HG02623 (cell line): ENCODE measurements at regions not wholly inside any gene's neighbourhood (a gene's known extent, or its start where the extent isn't known, plus 50 kb on each side); places are given as distances from the start of the nearest gene placed in this dataset.

Experiments used
- ATAC-seq: cut with Tn5 transposase; IDR thresholded peaks from one replicate; pipeline ENCODE4 v1.9.1; 2021; ENCODE audit warnings: moderate library complexity; ENCODE audit not compliant: unreplicated experiment

DNA sequence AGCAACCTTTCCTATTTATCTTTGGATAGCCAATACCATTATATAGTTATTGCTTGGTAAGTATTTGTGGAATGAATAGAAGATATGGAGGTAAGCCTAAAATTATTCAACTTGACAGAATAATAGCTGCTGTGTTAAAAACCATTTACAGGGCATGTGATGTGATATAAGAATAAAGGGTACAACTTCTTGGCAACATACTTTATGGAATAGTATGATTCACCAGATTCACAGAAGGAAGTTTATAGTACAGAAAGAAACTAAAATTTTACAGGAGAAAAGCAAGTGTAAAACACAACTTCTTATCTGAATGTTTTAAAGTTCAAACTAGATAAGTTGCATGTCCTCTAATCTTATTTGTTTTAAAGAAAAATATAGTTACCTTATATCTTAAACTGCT is 186.4 kb upstream of the ZRANB2 start:
- no peak for ATAC-seq

DNA sequence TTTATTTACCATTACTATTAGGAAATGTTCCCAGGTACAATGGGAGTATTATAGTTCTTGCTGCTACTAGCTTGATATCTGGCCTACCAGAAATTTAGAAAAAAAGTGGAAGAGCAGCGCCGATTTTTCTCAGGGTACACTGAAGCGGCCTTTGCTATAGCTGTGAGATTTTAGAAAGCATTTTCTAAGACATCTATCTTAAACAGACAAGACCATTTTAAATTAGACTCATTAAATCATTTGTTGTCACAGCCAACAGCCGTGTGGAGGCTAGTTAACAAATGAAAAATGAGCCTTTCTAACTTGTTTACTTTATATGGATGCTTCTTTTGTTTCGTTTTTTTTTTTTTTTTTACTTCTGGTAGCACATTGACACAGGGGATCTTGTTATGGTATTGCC is 183.2 kb upstream of the ZRANB2 start:
- ATAC-seq, result no peak

DNA sequence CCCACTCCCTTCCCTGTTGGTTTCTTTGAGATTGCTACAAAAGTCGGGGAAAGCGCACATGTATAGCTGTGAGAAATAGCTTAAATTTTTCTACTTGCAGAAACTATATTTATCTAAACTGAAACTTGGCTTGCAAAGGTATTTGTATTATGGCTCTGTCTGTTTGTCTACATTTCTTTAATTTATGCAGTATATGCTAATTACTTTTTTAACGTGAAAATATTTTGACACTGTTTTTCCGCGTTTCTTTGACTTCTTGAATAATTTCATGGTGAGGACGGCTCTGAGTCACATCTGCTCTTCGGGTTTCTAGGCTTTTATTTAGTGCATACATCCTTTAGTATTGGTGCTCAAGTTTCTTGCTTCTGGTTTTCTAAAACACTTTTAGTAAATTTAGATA is 182.1 kb upstream of the ZRANB2 start:
- ATAC-seq, result no peak

DNA sequence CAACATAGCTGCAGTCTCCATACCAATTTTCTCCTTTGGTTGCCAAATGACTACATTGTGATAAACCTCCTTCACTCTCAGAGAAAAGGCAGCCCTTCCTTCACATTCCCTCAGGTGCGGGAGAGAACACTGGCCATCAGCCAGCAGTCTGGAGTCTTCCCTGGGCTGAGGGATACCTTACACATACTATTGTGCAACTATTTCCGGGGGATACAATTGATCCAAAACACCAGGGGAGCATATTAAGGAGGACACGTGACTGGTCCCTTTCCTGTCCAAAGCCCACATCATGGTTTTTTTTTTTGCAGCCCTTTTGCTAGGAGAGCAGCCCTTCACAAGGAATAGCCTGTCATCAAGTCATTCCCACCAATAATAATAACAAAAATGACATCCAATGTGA is 172.1 kb upstream of the ZRANB2 start:
- ATAC-seq, result no peak

DNA sequence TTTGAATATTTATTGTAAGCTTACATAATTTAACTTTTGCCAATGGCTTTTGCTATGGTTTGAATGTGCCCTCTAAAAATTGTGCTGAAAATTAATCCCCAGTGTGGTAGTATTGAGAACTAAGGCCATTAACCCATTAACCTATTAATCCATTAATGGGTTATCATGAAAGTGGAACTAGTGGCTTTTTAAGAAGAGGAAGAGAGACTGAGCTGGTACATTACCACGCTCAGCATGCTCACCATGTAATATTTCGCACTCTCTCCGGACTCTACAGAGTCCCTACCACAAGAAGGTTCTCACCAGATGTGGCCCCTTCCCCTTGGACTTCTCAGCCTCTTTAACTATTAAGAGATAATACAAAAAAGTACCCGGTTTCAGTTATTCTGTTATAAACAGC is 164.4 kb upstream of the ZRANB2 start:
- ATAC-seq, result no peak

DNA sequence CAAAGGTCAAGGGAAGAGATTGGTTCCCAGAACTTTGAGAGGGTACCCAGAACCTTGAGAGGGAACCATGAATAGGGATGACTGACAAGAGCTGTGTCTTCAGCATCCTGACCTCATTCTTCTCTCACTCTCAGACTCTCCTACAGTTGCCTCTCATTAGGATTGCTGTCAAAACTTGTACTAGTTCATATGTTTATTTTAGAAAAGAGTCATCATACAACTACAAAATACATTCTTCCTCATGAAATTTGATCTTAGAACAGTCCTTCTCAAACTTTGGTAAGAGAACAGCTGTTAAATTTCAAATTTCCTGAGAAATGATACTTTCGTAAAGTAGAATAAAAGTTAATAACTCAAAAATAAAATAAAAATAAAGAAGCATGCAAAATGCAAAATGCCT is 161.4 kb upstream of the ZRANB2 start:
- ATAC-seq, result no peak

DNA sequence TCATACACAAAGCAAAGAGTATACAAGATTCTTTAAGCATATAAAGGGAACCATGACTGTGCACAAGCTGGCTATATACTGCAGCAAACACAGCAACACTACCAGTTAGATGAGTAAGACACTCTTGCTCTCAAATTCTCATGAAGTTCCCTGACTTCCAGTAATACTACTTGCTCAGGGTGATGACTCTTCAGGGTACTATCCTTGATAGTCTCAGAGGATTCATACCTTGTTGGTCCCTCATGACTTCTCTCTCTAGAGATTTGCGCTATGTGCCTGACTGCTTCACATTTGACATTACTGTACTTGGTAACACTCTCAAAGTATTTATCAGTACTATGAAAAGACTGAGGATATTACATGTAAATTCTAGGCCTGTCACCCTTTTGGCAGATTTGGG is 159.8 kb upstream of the ZRANB2 start:
- ATAC-seq, result no peak

DNA sequence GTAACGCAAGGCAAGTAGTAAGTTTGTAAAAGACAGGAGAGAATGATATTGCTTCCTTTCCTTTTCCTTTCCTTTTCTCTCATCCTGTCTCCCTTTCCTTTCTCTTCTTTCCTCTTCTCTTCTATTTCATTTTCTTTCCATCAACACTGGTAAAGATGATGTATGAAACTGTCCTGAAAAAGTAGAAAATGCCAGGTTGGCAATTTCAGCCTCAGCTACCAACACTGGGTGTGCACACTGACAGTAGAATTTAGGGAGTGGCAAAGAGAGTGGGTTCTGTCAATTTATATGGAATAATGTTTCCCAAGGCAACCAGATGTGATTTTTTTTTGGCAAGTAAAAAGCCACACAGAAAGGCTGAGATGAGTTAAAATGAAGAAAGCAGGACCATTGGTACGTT is 155.7 kb upstream of the ZRANB2 start:
- ATAC-seq, result no peak

DNA sequence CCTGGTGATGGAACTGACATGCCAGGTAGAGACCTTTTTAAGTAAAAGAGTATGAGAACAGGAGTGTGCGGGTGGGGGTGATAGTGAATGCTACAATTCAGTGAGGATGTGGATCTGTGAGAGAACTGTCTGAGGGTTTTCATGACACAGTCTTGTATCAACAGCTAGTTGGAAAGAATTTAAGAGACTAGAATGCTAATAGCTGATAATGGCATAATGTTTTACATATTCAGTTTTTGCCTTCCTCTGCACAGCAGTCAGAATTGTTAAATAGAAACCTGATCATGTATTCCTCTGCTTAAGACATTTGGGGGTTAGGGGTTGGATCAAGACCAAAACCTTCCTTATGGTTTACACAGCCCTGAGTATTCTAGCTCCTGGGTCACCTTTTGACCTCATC is 152.8 kb upstream of the ZRANB2 start:
- ATAC-seq, result no peak

DNA sequence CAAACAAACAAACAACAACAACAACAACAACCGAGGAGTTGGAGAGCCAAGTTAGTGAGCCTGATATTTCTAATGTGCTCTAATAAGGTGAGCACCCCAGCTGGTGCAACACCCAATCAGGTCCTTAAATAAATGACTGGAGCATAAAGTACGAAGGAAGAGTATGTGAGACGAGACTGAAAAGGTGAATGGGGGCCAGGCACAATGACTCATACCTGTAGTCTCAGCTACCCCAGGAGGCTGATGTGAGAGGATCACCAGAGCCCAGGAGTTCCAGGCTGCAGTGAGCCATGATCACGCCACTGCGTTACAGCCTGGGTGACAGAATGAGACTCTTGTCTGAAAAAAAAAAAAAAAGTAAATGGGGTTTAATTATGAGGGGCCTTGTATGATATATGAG is 152.0 kb upstream of the ZRANB2 start:
- ATAC-seq, result no peak

DNA sequence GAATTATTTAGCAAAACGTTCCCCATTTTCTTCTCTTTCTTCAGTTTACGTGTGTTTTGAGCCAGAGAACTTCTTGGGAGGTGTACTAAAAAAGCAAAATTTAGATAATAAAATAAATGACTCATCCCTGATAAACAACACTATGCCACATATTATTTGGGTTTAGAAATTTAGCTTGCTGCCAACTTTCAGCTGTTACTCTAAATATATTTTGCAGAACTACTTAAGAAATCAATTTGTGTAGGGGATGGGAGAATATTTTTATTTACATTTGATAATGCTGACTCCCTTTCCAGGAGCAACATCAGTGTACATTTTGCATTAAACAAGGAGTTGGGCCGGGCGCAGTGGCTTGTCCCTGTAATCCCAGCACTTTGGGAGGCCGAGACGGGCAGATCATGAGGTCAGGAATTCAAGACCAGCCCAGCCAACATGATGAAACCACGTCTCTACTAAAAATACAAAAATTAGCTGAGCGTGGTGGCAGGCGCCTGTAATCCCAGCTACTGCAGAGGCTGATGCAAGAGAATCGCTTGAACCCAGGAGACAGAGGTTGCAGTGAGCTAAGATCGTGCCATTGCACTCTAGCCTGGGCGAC is 151.4 kb upstream of the ZRANB2 start:
- ATAC-seq, result no peak

DNA sequence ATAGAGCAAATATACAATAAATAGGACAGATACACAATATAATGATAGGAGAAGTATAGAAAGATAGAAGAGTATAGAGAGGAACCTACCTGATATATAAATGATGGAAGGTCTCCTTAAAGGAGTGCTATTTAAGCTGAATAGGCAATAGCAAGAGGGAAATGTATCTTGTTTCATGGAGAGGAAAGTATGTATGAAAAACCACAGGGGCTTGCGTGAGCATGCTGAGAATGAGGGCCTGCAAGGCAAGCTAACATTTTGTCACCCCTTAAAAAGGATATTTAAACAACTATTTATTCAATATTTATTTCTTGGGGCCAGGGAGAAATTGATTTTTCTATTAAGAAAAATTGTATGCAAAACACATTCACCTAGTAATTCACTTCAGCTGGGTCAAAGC is 150.9 kb upstream of the ZRANB2 start:
- no peak for ATAC-seq

DNA sequence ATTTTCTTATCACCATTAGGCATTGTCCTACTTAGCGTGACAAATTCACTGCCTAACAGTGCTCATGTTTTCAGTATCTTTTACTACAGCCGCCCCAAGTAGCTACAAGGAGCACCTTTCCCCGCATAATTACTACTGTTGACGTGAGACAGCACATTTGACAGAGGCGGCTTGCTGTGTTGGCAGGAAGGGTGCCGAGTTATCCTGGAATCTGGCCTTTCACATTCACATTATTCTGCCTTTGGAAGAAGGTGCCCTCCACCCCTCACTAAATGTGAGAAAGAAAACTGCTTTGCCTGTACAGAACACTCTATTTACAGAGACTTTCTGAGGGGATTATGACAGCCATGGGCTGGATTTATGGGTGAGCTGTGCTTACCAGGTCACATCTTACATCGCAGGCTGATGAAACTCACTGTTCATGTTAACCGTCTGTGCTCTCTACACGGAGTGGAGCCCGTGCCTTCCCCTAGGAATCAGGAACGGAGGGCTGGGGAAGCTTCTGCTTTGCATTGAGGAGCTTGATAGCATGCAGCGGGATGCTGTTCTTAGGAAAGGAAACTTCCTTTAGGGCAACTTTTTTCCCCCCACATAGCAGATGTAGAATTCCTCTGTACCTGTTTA is 148.0 kb upstream of the ZRANB2 start:
- no peak for ATAC-seq

DNA sequence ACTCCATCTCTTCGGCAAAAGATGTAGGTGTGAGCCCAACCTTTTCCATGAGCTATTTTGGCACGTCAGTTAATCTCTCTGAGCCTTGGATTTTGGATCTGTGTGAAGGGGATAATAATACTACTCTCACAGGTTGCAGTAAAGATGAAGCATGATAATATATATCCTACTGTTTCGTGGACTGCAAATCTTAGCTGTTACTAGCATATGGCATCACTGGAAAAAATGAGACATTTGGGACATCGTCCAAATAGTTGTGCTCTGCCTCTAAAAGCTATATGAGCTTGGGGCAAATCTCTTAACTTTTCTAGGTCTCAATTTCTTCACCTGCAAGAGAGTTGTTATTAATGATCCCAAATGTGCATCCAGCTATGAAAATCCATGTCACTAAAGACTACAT is 147.4 kb upstream of the ZRANB2 start:
- ATAC-seq, result no peak

DNA sequence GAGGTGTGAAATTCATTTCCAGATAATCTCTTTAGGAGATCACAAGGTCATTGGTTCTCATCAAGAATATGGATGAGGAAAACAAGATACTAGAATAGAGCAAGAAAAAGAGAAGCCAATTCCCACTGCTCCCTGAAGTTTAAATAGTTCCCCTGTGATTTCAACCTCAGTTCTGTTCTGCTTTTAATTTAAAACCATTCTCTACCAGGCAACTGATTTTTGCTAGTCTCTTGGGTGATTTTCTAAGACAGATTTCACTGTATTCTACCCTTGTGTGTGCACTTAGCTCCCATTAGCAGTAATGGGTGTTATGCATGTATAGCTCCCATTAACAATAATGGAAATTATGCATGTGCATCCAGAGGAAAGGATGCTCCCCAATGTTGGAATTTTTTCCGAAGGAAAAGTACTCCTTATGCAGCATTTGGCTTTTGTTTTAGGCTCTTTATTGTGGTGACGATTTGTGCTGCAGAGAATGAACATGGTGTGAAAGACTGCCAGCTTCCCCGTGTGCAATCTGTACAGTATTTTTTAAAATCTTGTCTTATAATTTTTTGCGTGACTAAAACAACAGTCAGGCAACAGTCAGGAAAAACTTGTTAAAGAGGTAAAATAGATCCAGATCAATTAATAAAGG is 144.0 kb upstream of the ZRANB2 start:
- ATAC-seq, result no peak

DNA sequence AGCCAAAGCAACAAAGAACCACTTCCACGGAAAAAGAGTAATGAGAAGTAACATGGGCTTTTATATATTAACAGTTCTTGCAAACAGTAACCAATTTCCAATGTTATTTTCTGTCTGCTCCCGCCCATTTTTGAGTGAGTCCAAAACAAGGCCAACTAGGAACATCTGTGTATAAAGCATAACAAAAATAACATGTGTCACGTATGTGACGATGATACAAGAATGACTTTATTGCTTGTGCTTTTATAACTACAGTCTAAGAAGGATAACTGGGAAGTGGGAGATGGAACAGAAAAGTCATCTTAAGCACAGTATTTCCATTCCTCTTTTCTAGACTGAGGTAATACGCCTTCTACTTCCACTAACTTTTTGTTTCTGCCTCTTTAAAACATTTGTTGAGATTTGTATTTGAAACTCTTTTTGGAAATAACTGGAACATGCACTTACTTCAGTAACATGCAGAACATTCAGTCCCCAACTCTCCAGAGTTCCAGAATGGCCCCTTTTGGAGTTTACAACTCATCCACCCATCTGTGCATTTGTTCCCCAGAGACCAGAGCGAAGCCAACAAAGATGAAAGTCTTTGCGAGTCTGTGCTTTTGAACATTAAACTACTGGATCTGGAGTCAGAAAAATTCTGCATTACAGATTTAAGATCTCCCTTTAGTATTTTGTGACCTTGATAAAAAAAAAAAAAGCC is 143.0 kb upstream of the ZRANB2 start:
- no peak for ATAC-seq

DNA sequence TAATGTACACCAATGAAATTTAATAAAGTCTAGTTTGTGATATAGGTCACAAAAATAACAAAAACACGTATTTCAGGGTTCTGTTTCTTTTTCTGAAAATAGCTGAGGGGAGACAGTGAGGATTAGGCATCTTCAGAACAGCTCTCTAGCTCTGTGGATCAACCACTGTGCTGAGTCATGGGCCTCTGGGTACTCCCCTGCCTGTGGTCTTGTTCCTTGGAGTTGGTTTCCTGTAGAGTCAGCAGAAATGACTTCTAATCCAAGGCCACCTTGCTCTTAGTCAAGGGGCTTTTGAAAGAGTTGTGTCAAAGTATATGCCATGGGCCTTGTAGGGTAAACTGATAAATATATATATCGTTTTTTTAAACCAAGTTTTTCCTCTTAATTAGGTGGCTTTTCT is 141.8 kb upstream of the ZRANB2 start:
- no peak for ATAC-seq

DNA sequence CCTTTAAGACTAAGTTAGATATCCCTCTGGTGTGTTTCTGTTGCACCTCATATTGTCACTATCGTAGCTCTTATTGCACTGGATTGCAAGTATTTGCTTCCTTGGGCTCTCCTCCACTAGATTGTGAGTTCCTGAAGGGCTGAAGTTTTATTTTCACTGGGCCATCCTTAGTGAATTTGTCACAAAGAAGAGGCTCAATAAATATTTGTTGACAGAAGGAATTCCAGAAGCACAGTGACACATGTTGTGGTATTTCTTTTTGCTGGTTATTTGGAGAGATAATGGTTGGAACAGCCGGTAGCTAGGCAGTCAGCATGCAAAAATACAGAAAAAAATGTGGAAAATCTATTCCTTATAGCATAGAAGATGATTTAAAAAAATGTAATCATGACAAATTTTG is 129.9 kb upstream of the ZRANB2 start:
- ATAC-seq, result no peak

DNA sequence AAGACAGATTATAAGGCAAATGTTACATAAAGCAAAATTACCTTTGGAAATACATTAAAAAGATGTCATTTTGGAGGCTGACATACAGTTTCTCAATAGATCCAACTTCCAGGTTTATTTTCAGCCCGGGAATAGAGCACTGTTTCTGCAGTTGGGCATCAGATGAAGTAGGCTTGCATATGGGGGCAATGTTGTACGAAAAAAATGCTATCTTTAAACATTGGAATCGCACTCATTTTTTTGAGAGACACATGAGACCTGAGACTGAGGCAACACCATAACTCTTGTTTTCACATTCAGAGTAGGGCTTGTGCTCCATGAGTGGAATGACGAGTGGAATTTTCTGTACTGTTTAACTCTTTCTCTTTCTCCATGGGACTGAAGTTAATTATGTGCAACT is 122.4 kb upstream of the ZRANB2 start:
- ATAC-seq, result no peak

DNA sequence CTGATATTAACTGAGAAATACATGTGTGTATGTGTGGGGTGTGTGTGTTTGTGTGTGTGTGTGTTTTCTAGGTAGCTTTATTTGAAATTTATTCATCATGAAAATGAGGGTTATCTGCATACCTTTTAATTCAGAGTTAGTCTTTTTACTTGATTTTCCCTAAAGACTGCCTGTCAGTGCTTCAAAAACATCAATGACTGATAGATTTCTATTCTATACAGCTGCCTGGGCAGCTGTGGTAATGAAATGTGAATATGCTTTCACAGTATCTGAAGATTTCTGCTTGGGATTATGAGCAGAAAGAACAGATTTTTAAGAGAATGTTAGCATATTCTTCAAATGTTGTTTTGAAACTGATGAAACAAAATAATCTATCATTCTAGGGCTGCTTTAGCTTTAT is 119.7 kb upstream of the ZRANB2 start:
- ATAC-seq, result no peak

DNA sequence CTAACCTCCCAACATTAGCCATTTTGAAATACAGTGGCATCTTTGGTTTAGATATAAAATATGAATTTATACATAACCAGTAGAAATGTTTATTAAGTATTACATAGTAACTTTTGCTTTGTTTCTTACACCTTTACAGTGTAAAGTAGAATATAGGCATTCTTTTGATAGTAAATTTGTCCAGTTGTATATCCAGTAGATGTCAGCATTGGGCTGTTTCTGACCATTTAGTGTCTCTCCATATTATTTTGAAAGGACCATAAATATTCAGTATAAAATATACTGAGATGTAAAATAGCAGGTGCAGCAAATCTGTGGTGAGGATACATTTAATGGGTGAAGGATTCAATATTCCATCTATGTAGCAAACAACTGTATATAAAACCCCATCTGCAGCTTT is 115.8 kb upstream of the ZRANB2 start:
- no peak for ATAC-seq

DNA sequence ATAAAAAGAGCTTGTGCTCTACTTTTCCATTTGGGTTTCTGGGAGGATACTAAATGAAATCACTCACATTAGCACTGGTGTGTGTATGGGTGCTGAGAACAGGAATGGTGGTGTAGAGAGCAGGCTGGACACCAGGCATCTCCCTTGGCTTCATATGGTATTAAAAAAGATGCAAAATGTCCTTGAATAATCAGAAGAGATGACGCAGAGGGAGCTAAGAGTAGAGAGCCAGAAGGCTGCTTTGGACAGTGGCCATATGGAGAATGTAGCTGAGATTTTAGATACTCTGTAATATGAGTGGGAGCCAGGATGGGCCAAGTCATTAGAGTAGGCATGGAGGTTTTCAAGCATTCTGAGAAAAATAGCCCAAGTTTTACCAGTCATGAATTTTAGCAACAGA is 112.3 kb upstream of the ZRANB2 start:
- ATAC-seq, result no peak
